GM18907 (cell line): ENCODE measurements at regions not wholly inside any gene's neighbourhood (a gene's known extent, or its start where the extent isn't known, plus 50 kb on each side); places are given as distances from the start of the nearest gene placed in this dataset.

Source experiments
- ATAC-seq: cut with Tn5 transposase; IDR thresholded peaks from one replicate; pipeline ENCODE4 v1.9.1; 2021; ENCODE audit warnings: mild to moderate bottlenecking, moderate library complexity; ENCODE audit not compliant: unreplicated experiment

DNA sequence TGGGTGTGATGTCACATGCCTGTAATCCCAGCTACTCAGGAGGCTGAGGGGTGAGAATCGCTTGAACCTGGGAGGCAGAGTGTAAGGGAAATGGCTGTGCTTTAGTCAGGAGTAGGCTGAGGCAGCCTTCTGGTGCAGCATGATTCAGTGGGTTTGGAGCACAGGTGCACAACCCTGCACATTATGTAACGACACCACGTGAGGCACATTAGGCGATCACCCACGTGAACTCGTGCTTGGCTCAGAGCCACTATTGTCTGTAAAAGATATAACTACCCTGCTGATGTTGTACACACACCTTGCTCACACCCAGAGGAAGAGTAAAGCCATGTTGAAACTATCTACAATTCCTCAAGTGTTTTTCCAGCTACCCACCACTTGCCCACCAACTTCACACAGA lies 54.8 kb upstream of the ZC3H15 start:
- no peak for ATAC-seq

DNA sequence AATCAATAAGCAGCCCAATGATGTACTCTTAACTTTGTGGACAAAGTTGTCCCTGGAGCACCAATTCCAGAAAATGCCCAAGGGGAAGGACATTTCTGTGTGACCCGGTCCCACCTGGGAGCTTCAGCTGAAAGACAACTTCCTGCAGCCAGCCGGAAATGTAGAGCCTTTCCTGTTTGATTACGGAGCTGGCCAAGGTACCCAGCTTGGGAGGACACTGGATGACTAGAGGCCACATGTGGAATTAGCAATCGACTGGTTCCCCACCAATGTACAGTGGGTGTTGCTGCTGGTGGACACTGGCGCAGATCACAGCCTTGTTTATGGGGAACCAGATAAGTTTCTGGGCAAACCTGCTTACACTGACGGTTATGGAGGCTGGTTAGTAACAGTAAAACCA lies 53.0 kb upstream of the ZC3H15 start:
- no peak for ATAC-seq

DNA sequence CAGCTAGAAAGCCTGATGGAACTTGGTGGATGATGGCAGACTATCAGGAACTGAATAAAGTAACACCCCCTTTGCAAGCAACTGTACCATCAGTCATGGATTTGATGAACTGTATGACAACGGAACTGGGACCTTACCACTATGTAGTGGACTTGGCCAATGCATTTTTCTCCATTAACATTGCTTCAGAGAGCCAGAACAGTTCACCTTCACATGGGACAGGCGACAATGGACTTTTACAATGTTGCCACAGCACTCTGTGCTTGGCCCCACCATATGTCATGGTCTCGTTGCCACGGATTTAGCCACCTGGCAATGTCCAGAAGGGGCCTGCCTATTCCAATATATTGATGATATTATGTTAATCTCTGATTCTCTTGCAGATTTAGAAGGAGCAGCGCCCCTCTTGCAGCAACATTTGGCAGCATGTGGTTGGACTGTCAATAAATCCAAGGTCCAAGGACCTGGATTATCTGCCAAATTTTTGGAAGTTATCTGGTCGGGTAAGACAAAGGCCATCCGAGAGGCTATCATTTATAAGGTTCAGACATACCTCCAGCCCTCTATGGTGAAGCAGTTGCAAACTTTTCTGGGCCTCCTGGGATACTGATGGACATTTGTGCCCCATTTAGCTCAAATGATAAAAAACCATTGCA lies 52.2 kb upstream of the ZC3H15 start:
- ATAC-seq = no peak
